ENCODE measurements at regions not wholly inside any gene's neighbourhood (a gene's known extent, or its start where the extent isn't known, plus 50 kb on each side); places are given as distances from the start of the nearest gene placed in this dataset.

DNA sequence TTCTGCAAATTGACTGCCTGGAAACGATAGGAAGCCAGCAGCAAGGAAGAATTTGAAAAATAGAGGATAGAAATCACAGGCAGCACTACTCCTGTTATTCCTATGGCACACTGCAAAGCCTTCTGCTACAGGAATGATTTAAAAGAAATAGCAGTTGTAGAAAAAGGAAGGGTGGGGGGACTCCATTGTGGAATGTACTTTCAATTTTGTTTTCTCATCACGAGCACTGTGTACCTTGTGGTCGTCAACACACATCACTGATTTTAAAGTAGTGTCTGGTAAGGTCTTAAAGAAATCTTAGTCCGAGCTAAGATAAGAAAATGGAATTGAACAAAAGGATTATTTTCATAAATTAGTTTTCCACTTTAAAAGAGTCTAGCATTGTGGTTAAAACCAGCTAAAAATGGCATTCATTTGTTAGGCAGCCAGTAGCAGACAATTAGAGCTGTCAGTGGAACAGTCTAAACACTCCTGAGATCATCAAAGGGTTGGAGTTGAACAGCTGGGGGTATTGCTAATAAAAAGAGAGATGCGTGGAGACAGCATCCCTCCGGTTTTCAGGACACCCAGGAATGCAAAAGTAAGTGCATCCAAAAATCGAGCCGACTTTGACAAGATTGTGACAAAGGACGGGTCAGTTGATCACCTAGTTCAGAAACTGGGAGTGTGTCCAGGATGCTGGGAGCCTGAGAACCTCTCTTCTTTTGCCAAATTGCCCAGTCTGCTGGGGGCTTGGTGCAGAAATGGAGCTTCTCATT, 97.8 kb upstream of the WWC1 start:
- no peaks in the 10 kb centered on the region for H3K9me3 ChIP-seq
- no peaks in the 10 kb centered on the region for H3K4me1 ChIP-seq
- TF ChIP-seq, protein P1, sequence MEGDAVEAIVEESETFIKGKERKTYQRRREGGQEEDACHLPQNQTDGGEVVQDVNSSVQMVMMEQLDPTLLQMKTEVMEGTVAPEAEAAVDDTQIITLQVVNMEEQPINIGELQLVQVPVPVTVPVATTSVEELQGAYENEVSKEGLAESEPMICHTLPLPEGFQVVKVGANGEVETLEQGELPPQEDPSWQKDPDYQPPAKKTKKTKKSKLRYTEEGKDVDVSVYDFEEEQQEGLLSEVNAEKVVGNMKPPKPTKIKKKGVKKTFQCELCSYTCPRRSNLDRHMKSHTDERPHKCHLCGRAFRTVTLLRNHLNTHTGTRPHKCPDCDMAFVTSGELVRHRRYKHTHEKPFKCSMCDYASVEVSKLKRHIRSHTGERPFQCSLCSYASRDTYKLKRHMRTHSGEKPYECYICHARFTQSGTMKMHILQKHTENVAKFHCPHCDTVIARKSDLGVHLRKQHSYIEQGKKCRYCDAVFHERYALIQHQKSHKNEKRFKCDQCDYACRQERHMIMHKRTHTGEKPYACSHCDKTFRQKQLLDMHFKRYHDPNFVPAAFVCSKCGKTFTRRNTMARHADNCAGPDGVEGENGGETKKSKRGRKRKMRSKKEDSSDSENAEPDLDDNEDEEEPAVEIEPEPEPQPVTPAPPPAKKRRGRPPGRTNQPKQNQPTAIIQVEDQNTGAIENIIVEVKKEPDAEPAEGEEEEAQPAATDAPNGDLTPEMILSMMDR (IDR thresholded peaks at IDR 0.05; ENCODE audit: low read depth, low read length): no peak

DNA sequence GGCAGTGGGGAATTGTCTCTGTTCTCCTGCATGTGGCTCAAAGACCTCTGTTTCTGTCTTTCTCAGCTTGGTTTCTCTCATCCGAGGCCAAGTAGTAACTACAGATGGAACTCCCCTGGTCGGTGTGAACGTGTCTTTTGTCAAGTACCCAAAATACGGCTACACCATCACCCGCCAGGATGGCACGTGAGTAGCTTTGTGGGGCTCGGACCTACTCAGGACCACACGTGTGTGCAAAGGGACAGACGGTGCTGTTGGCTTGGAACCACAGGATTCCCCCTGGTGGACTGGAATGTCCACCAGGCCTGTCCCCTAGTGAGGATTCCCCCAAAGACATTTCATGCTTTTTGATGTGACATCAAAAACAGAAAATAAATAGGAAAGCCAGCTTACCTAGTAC, 96.3 kb upstream of the WWC1 start:
- Histone ChIP-seq H3K9me3 (no peaks in the 10 kb centered on the region), H3K4me3 (ENCODE audit: low read depth, low read length) (no peak overlapping the region), H3K27me3 (no peaks in the 10 kb centered on the region), H3K4me1 (no peaks in the 10 kb centered on the region), H3K36me3 (no peaks in the 10 kb centered on the region)
- TF ChIP-seq, protein P1 (IDR thresholded peaks at IDR 0.05; ENCODE audit: low read depth, low read length): no peak
- no peak for DNase-seq

More for the DNA sequence above, 97.8 kb upstream of the WWC1 start:
- no peak for DNase-seq
- Histone ChIP-seq H3K36me3 (no peaks in the 10 kb centered on the region), H3K27me3 (no peaks in the 10 kb centered on the region), H3K4me3 (ENCODE audit: low read depth, low read length) (no peak overlapping the region)

DNA sequence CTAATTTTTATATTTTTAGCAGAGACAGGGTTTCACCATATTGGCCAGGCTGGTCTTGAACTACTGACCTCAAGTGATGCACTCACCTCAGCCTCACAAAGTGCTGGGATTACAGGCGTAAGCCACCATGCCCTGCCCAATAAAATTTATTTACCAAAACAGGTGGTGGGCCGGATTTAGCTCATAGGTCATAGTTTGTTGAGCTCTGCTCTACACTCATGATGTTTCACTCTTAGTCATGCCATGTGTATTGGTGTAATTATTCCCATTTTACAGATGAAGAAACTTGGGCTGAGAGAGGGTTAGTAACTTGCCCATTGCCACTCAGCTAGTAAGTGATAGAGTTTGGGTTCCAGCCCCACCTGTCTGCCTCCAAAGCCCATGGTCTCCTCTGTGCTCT, 93.1 kb upstream of the WWC1 start:
- Histone ChIP-seq H3K9me3 (no peaks in the 10 kb centered on the region), H3K4me1 (no peaks in the 10 kb centered on the region), H3K36me3 (no peaks in the 10 kb centered on the region), H3K4me3 (ENCODE audit: low read depth, low read length) (no peak overlapping the region), H3K27me3 (no peaks in the 10 kb centered on the region)
- TF ChIP-seq, protein P1 (IDR thresholded peaks at IDR 0.05; ENCODE audit: low read depth, low read length): no peak
- no peak for DNase-seq

DNA sequence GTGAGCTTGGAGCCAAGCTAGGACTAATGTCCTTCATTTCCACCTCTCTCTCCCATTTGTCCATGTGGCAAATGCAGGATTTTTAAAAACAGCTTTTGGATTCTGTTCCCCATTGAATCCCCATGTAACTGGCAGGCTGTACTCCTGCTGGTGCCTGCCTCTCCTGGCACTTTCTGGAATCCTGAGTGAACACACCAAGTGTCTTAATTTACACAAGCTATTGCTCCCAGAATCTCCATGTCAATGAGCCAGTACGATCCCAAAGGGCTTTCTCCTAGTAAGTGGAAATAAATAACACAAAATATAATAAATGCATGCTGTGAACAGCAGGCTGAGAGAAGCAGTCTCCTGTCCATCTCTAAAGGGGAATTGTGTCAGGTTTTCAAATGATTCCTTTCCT, 88.4 kb upstream of the WWC1 start:
- H3K27me3 ChIP-seq: no peaks in the 10 kb centered on the region
- no peaks in the 10 kb centered on the region for H3K4me1 ChIP-seq
- DNase-seq: no peak
- TF ChIP-seq, protein P1 (IDR thresholded peaks at IDR 0.05; ENCODE audit: low read depth, low read length): no peak
- no peak overlapping the region for H3K4me3 ChIP-seq (ENCODE audit: low read depth, low read length)
- no peaks in the 10 kb centered on the region for H3K9me3 ChIP-seq
- H3K36me3 ChIP-seq: no peaks in the 10 kb centered on the region

DNA sequence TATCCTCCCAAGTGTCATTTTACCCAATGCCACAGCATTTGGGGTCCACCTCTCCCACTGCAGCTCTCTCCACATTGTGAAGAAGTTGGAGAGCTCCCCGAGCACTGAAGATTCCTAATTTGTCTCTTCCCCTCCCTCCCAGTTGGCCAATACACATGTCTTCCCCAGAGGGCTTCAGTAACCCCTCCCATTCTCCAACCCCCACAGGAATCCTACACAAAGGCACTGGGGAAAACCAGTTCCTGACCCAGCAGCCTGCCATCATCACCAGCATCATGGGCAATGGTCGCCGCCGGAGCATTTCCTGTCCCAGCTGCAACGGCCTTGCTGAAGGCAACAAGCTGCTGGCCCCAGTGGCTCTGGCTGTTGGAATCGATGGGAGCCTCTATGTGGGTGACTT, 87.3 kb upstream of the WWC1 start:
- Histone ChIP-seq H3K4me3 (ENCODE audit: low read depth, low read length) (no peak overlapping the region), H3K36me3 (no peaks in the 10 kb centered on the region), H3K27me3 (no peaks in the 10 kb centered on the region), H3K9me3 (no peaks in the 10 kb centered on the region), H3K4me1 (no peaks in the 10 kb centered on the region)
- TF ChIP-seq, protein P1 (IDR thresholded peaks at IDR 0.05; ENCODE audit: low read depth, low read length): no peak
- no peak for DNase-seq

DNA sequence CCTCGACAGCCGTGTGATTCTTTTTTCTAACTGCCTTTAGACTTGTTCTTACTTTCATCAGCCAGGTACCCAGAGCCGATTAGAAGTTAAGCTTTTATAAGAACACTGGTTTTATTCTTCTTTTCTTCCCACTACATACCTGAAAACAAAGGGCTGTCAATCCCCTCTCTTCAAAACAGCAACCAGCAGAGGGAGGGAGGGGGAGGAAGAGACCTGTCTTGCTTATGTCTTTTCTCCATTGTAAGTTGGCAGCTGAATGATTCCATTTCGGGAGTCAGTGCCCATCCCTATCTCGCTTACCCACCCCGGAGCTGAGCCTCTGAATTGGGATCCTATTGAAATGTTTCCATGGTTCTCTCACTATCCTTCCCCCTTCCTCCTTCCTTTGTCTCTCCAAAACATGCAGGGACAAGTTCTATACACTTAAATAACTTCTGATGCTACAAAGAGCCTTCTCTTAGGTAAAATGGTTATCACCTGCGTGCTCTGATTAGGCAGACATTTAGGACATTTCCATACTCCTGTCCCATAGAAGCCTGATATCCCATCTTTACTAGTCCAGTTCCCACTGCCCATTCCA, 83.9 kb upstream of the WWC1 start:
- no peak for DNase-seq
- H3K4me3 ChIP-seq (ENCODE audit: low read depth, low read length): no peak overlapping the region
- H3K36me3 ChIP-seq: no peaks in the 10 kb centered on the region
- no peaks in the 10 kb centered on the region for H3K27me3 ChIP-seq
- no peaks in the 10 kb centered on the region for H3K9me3 ChIP-seq
- TF ChIP-seq, protein P1 (IDR thresholded peaks at IDR 0.05; ENCODE audit: low read depth, low read length): no peak
- H3K4me1 ChIP-seq: no peaks in the 10 kb centered on the region

All from BE2C (cell line).